NCI-H146 (cell line): ENCODE measurements at regions not wholly inside any gene's neighbourhood (a gene's known extent, or its start where the extent isn't known, plus 50 kb on each side); places are given as distances from the start of the nearest gene placed in this dataset.
"Not testable (repeated sequence)": the region's sequence is repeated elsewhere in the genome, so short reads cannot be mapped to it uniquely, and the experiment has no call there.

Experiments used
- DNase-seq: peaks from one replicate; lab custom pipeline; 2025; lab: John Stamatoyannopoulos, UW

DNA sequence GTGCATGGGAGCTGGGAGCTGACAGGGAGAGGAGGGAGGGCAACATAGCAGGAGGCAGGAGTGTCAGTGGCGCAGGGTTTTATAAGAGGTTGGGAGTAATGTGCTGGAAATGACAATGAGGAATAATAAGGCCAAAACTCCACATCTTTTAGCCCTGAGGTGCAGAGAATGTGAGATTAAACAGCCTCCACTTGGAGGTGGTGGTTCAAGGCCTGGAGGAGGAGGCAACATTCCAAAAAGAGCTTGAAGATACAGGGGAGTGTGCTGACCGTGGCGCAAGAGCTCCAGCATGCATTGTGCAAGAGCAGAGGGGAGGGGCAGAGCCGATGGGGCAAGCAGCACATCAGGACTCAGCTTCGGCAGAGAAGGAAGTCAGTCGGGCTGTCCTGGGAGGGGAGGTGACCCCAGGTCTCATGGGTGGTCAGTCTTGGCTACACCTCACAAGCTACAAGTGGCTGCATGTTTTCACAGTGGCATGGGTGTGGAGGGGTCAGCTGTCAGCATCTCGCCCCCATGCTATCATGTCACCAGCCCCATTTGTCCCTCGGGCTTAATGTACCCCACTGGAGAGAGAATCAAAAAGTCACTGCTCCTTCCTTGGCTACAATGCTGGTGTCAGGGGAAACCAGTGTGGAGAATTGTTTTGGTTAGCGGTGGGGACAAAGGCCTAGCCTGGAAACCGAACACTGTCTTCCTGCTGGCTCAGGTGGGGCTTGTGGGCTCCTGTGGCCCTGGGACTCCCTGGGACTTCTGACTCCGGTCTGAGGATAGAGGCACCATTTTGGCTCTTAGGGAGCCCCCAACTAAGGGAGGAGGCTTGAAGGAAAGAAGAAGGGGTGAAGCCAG, 208.0 kb downstream of the ZFP36L2 start:
- DNase-seq, result no peak

DNA sequence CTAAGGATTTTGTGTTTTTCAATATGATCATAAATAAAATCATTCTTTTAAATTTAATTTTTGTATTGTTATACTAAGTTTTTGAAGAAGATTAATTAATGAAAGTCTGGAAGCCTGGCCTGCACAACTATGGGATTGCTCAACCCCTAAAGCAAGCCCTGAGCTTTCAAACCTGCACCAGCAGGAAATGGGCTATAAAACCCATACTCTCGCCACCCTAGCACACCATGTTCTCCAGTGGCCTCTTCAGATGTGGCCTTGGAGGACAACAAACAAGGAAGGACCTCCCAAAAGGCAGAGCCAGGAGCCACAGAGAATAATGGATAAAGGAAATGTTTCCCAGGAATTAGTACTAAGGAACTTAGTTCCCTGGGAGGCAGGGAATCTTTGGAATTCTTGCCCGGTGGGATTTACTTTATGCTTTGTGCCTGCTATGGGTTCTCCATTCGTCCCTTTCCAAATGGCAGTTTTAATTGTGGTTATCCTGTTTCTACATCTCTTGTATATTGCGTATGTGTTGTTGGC, 212.5 kb downstream of the ZFP36L2 start:
- DNase-seq, result no peak

DNA sequence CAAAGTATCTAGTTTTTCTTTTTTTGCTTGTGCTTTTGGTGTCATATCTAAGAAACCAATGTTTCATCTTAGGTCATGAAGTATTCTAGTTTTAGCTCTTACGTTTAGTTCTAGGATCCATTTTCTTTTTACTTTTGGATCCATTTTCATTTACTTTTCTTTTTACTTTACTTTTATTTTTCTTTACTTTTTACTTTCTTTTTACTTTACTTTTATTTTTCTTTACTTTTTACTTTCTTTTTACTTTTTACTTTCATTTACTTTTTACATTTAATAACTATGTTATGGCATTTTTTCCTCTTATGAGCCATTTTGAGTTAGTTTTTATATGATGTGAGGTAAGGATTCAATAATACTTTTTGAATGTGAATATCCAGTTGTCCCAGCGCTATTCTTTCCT, 213.4 kb downstream of the ZFP36L2 start:
- DNase-seq, result no peak

DNA sequence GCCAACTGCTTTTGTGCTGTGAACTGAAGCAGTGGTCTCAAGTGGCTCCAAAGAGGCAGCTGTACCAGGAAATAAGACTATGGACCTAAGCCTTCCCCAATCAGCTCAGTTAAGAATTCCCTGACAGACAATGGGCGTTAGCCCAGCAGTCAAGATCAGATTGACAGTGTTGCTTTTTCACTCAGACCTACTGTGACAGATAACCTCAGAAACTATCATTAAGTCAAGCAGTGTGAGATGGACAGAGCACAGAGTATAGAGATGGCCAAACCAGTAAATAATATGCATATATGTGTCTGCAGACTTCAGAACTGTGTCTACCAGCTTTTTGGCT, 215.3 kb downstream of the ZFP36L2 start:
- DNase-seq, result no peak

DNA sequence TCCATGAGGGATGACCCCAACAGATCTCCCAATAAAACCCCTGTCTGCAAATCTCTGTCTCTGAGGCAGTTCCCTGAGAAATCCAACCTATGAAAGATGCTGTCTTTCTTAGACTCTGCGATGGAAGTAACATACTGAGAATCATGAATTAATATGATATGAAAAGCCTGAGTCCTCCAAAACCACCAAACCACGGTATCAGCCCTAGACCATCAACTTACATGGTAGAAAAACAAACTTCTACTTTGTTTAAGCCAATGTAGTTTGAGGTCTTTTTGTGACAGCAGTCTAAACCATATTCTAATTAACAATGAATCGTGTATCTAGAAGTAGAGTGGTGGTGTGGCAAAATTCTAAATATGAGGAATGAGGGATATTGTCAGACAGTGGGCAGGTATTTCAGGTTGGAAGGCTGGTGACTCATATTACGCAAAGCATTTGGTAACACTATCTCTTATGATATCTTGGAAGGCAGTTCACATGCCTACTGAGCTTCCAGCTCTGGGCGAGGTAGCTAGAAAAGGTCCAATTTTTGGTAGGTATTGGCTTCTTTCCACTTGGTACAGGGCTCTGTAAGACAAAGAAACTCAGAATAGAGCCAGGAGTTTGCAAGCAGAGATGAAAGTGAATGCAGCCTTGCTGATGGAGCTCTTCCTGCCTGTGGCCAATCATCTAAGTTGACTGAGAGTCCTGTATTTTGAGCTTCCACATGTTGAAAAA, 215.8 kb downstream of the ZFP36L2 start:
- DNase-seq, result no peak

DNA sequence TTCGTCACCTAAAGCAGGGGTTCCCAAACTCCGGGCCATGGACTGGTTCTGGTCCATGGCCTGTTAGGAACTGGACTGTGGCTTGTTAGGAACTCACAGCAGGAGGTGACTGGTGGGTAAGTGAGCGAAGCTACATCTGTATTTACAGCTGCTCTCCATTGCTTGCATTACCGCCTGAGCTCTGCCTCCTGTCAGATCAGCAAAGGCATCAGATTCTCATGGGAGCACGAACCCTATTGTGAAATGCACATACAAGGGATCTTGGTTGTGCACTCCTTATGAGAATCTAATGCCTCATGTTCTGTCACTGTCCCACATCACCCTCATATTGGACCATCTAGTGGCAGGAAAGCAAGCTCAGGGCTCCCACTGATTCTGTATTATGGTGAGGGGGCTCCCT, 217.0 kb downstream of the ZFP36L2 start:
- no peak for DNase-seq

DNA sequence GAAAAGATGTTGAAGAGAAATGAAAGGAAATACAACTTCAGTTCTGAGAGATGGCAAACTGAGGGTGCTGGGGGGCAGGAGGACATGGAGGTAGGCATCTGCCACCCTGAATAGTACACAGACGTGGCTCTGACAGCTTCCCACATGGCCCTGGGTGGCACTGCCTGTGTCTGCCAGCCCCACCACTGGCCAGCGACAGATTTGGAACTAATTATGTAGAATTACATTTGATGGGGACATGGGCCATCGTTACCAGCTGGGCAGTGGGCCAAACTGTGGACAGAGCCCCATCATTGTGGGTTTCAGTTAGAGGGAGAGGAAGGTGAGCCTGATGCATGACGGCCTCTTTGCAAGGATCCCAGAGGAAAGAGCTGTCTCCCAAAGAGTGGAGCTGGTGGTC, 216.0 kb upstream of the HAAO start:
- no peak for DNase-seq

DNA sequence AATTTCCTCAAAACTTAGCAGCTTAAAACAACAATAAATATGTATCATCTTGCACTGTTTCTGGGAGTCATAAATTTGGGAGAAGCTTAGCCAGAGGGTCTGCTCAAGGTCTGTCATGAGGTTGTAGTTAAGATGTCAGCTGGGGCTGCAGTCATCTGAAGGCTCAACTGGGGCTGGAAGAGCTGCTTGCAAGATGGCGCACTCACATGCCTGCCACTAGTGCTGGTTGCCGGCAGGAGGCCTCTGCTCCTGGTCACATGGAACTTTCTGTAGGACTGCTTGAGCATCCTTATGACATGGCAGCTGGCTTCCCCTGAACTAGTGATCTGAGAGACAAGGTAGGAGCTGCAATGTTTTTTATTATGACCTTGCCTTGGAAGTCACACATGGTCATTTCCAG, 215.5 kb upstream of the HAAO start:
- no peak for DNase-seq

DNA sequence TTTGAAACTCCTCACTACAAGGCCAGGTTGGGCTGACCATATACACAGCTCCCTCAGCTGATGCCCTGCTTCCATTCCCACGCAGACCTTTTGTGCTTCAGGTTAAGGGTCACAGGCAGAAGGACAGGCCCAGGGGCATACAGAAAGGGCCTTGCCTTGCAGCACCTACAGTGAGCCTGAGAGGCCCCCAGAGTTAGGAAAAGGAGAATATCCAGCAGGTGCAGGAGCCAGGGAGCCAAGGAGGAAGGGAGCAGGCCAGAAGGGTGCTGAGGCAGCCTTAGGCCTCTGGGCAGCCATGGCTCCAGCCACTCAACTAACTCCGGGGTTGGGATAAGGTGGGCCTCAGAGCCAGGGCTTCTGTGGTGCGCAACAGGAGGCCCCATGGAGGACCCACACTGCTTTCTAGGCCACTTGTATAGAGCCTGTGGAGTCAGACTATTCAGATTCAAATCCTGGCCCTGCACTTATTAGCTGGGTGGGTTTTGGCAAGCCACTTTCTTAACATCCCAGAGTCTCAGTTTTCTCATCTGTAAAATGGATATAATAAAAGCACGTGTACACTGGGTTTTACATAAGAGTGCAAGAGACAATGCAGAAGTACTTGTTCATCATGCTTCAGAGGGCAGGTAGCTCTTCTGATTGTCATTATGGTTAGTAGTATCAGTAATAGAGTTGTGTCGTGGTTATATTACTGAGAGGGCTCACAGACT, 214.6 kb upstream of the HAAO start:
- DNase-seq, result no peak

DNA sequence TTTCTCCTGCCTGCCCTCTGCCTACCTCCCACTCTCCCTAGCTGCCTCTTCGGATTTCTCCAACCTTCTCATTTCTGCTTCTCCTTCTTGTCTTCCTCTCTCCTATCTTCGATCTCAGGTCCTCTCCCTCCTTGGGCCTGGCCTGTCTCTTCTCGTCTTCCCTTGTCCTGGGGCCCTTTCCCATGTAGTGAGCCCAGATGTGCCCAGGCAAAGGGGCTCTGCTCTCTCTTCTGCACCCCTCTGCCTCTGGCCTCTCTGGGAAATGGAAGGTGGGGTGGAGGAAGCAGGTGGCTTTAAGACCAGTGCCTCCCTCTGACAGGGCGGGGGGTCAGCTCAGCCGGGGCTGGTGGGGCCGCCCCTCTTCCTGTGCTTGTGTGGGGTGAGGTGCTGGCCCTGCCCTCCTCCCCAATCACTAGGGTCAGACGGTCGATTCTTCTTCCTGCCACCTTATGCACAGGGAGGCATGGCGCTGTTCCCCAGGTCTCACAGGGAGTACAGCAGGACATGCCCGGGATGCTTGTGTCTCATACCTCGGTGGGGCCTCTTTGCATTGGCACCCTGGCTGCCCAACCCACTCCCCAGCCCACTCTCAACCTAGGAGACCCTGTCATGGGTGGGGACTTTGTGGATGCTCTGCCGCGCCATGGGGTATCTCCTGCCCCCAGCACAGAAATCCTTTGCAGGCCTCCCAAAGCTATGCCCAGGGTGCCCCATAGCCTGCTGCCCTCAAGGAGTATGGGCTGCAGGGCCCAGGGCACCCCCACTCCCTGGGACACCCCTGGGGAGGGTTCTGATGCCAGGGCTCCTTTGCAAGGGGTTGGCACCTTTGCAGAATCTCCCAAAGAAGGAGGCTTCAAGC, 213.8 kb upstream of the HAAO start:
- no peak for DNase-seq

DNA sequence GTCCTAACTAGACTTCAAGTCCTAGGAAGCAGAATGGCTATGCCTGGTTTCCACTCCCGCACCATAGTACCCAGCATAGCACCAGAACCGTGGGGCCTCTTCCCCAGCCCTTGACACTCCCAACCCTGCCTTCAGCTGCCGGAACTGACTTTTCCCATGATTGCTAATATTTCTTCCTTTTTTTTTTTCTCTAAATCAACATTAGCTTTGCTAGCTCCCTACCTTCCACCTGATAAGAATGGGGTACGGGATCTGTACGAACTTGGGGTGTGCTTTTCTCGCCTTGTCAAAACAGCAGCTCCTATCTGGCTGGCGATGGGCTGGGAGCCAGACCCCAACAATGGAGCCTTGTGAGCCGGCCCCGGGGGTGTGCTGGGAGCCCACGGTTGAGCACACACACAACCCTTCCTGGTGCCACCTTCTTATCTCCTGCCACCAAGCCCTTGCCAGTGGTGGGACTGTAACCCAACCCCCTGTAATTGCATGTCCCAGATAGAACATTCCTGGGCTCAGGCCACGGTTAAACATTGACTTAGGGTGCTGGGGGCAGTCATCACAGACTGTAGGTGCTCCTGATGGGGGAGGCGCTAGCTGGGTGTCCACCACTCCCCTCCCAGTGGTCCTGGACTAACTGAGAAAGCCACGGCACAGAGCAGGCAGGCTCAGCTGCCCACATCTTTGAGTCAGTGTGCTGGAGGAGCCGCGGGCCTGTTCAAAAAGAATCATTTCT, 213.0 kb upstream of the HAAO start:
- DNase-seq, result no peak

DNA sequence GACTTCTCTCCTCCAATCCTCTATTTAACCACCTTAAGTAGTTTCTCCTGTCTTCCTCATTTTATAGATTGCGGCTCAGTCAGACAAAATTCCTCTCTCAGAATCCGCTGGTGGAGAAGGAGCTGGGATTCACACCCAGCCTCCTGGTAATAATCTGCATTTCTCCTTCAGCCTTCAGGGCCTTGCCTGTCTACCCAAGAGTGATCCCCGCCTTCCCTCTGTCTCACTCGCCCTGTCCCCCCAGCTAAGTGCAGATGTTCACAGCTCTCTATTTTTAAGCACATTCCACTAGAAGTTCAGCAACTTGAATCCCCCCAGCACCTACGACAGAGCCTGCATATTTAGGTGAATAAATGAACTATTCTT, 212.5 kb upstream of the HAAO start:
- no peak for DNase-seq

DNA sequence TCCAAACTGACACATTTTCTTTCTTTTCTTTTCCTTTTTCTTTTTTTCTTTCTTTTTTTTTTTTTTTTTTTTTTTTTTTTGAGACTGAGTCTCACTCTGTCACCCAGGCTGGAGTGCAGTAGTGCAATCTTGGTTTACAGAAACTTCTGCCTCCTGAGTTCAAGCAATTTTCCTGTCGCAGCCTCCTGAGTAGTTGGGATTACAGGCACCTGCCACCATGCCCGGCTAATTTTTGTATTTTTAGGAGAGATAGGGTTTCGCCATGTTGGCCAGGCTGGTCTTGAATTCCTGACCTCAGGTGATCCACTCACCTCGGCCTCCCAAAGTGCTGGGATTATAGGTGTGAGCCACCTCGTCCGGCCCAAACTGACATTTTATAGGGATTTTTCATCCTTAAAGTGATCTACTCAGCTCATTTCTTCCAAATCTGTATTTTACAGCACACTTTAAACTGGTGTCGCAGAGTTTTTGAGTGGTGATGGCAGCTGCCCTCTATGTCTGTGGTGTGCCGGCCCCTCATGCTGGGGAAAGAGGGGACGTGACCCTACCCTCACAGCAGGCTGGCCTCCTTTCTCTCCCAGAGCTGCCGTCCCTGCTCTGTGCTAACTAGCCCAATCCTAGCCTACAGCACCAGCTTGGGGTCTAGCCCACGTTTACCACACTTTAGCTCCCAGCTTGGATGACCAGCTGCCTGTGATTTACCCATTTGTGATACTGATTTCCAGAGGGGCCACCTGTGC, 211.9 kb upstream of the HAAO start:
- not testable (repeated sequence) for DNase-seq

DNA sequence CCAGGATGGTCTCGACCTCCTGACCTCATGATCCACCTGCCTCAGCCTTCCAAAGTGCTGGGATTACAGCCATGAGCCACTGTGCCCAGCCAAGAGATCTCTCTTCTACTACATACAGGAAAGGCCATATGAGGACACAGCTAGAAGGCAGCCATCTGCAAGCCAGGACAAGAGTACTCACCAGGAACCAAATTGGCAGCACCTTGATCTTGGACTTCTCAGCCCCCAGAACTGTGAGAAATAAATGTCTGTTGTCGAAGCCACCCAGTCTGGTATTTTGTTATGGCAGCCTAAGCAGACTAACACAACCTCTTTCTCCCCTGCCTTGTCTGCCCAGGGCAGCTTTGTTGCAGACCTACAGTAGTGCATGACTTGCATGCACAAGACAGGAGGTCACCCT, 211.3 kb upstream of the HAAO start:
- no peak for DNase-seq

DNA sequence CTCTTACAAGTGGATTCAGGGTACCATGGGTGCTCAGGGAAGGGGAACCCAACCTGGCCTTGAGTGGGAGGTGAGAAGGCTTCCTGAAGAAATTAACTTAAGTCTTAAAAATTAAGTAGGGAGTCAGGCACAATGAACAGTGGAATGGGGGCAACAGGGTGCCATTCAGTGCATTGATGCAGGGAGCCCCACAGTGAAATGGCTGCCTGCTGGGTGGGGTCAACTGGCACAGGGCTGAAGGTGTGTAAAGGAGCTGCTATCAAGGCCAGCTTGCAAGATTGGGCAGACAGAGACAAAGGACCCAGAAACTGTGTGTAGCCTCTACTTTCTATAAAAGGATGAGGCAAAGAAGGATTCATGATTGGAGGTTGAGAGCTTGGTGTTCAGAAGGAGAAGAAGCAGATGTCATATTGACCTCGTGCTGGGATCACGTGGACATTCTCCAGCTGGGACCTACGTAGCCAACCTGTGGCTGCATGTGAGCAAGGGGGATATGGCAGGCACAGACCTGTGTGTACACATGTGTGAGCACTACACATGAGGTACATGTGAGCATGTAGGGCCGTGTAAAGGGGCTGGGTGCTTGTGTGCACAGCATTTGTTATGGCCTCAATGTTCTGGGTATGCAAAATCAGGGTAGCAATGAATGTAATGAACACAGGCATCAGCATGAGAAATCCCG, 209.5 kb upstream of the HAAO start:
- no peak for DNase-seq

DNA sequence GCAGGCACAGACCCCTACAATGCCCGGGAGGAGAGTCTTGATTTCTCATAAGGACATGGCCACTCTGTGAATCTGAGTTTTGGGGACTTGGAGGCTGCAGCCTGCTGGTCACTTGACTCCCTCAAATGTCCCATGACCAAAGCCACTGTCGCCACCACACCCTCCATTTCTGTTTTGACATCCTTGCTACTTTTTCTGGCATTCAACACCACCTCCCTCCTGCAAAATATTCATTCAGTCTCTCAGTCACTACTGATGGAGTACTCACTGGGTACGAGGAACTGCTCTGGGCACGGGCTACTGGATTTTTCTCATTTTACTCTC, 208.6 kb upstream of the HAAO start:
- no peak for DNase-seq

DNA sequence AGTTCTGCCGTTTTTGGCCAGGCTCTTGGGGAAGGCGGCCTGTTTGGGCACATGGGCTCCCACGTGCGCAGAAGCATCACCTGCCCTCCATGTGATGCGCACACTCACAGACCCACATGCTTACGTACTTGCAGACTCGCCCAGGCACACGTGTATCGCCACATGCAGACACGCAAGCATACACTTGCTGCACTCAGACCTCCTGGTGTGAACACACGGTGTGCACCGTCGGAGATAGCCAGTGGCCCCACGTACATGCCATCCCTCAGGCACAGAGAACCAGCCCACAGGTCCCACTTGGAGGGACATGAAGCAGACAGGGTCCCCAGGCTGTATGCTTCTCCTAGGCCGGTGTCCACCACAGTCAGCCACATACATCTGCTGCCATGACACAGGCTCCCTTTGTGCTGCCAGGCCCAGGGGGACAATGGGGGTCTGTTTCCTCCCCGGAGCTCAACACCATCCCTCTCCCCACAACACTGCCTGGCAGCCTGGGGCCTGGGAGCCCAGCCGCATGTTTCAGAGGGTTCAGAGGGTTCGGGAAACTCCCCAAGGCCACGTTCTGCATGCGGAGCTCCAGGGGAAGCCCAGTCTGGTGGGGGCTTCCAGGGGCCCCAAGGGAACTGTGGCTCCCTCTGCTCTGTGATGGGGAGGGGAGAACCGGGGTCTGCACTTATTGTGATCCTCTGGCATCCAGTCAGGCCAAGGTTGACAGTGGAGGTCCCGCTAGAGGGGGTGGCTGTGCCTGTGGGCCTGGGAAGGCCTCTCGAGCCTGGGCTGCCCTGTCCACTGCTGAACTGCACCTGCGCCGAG, 208.1 kb upstream of the HAAO start:
- DNase-seq, result no peak

DNA sequence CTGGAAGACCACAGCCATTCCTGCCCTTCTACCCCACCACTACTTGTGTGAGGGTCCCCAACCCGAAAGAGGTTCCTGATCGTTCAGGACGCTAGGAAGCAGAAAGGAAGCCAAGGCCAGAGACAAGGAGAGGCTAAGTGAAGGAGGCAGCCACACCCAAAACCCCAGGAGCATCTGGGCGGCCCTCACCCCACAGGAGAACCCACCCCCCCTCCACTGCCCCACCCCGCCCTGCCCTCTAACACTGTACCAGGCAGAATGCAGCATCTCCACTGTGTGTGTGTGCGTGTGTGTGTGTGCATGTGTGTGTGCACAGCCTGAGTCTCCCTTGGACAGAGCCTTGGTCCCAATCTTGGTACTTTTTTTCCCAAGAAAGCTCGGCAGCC, 207.5 kb upstream of the HAAO start:
- no peak for DNase-seq

DNA sequence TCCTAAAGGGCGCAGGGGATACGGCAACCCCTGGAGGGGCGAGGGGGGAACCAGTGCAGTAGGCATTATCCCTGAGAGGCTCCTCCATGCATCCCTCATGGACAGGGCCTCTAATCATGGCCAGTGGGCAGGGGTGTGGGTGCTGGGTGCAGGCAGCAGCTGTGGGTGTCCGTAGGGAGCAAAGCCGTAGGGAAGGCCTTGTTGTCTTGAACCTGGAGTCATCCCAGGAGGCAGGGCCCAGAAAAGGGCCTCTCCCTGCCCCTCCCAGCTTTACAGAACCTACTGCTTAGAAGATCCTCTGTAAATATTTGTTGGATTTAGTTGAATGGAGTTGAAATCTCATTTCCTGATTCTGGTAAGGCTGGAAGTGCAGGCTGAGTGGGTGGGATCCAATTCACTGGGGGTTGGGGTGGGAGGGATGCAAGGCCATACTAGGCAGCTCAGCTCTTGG, 207.0 kb upstream of the HAAO start:
- DNase-seq, result no peak
